GM12872 (cell line): ENCODE measurements at regions not wholly inside any gene's neighbourhood (a gene's known extent, or its start where the extent isn't known, plus 50 kb on each side); places are given as distances from the start of the nearest gene placed in this dataset.

Source experiments
- CTCF ChIP-seq: IDR thresholded peaks from 3 replicates; pipeline ENCODE4 v1.5.1; 2011; ENCODE audit warnings: low read depth, mild to moderate bottlenecking, low read length, moderate library complexity; ENCODE audit not compliant: insufficient read depth

GRCh38 chr3:13222891-13223573, 149.8 kb upstream of the IQSEC1 start:
- no peak for TF ChIP-seq CTCF

- TF ChIP-seq CTCF: no peak
Measured at GRCh38 chr3:13222131-13222530, 148.9 kb upstream of the IQSEC1 start.

DNA sequence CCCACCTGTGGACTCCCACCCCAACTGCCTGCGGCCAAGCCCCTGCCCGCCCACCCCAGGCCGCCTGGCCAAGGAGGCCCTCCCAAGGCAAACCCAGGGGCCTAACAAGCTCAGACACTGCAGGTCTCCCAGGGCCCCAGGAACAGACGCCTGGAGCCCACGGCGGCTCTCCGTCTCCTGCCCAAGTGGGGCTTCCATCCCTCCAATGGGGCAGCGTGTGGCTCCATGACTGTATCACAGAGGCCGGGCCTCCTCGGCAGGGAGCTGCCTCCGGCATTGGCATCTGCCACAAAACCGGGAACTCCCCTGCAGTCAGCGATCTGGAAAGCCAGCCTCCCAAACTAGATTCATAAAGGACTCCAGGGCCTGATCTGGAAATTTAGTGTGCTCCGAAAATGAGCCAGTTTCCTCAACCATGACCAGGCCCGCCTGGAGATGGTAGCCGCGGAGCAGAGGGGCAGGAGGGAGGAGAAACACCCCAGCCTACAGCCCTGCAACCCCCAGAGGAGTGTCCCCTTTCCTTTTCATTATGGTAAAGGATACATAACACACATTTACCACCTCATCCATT, 148.3 kb upstream of the IQSEC1 start:
- TF ChIP-seq CTCF: no peak

DNA sequence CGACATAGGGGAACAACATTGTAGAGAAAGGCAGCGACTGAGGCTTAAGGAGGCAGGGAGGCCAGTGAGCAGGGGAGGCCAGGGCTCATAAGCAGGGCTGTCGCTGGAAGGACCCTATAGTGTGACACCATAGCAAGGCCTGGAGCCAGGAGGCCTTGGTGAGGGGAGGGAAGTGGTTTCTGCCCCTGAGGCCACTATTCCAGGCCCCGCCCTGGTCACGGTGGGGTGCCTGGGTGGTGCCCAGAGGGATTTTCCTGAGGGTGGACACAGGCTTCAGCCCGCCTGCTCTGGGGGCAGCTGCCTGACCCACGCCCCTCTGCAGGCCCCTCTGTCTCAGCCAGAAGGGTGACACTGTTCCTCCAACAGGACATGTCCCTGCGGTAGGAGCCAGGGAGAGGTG, 147.8 kb upstream of the IQSEC1 start:
- TF ChIP-seq CTCF: no peak

GRCh38 chr3:13219902-13220296, 146.7 kb upstream of the IQSEC1 start:
- TF ChIP-seq CTCF: no peak

DNA sequence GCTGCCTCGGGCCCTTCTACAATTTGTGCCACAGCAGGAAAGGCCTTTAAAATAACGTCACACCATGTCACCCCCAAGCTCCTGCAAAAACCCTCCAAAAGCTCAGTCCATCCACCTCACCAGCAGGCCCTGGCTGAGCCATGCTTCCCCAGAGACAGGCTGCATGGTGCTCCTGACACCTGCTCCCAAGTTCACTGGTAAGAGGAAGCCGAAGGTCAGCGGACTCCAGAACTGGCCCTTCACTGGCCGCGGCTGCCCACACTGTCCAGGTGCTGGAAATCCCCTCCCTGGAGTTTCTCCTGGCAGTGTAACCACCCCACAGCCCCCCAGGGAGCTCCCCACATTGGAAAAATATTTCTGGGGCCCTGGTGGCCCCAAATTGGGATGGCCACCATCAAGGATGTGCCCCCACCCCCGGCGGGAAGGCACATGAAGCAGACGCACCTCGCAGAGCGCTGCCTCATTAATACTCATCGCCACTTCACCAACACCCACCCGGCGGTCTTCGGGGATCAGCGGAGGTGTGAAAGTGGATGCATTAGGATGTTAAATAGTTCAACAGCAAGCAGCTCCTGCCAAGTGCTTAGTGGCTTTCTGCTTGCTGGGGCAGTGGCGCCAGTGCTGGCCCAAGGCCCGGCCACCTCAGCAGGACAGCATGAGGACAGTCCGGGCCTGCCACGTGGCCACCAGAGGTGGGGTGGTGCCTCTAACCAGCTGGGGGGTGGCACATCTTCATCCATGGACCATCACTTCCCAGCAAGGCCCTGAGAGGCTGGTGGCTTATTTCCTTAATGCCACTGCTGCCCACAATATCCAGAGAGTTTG, 146.1 kb upstream of the IQSEC1 start:
- TF ChIP-seq CTCF: no peak

DNA sequence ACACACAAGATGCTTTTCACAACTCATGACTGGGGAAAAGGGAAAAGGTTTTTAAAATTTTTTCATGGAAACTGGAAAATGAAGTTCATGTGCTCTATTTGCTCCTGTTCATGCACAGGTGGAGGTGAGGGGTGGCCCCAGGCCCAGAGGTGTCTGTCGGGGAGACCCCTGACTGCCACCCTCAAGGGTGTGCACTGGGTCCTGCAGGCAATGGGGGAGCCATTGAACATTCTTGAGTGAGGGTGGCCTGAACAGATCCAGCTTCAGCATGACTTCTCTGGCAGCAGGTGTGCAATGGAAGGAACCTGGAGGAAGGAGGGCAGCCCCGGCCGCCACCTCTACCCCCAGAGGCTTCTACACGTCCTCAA, 145.3 kb upstream of the IQSEC1 start:
- TF ChIP-seq CTCF: no peak
